ENCODE measurements at regions not wholly inside any gene's neighbourhood (a gene's known extent, or its start where the extent isn't known, plus 50 kb on each side); places are given as distances from the start of the nearest gene placed in this dataset.

GRCh38 chr5:66365981-66366380 is 221.9 kb downstream of the SREK1 start:
- TF ChIP-seq EZH2phosphoT487 (IDR thresholded peaks at IDR 0.05; ENCODE audit: borderline replicate concordance, low read depth, low read length) (no peak), CTCF (conservative IDR thresholded peaks at IDR 0.05; ENCODE audit: low read length) (no peak)
